ENCODE measurements at regions not wholly inside any gene's neighbourhood (a gene's known extent, or its start where the extent isn't known, plus 50 kb on each side); places are given as distances from the start of the nearest gene placed in this dataset.
A peak's percentile ranks its signal among the peaks of the same experiment; 100 is the strongest.
"Not testable (repeated sequence)": the region's sequence is repeated elsewhere in the genome, so short reads cannot be mapped to it uniquely, and the experiment has no call there.

DNA sequence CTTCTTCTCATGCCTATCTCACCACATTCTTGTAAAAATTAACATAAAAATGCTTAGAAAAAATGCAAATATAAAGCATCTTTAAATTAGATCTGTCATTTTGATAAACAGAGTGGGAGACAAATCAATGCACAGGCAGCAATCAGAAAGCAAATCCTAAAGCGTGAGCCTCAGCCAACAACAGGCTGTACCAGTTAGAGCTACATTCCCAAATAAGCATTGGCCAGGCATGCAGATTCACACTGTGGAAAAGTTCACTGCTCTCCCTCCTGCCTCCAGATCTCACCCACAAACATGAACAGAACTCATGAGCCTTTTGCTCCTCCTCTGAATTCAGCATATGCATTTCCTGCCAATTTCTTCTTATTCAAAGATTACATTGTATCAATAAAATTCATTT lies 115.2 kb upstream of the FAT3 start:
- no peak for DNase-seq

DNA sequence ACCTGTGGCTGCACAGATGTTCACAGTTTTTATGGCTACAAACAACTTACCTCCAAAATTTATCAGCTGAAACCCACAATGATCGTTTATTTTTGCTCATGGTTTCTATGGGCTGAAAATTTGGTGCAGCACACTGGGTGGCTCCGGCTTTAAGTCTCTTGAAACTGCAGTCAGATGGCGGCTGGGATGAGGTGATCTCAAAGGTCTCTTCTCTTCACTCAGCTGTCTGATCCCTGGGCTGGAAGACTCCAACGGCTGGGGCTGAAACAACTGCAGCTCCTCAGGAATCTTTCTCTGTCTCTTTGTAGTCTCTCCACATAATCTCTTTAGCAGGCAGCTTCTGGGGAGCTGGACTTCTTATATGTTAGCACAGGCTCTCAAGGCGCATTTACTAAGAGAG lies 117.3 kb upstream of the FAT3 start:
- DNase-seq = no peak

- no peak for DNase-seq
These were observed 120.3 kb upstream of the FAT3 start for GRCh38 chr11:92104349-92104748.

DNA sequence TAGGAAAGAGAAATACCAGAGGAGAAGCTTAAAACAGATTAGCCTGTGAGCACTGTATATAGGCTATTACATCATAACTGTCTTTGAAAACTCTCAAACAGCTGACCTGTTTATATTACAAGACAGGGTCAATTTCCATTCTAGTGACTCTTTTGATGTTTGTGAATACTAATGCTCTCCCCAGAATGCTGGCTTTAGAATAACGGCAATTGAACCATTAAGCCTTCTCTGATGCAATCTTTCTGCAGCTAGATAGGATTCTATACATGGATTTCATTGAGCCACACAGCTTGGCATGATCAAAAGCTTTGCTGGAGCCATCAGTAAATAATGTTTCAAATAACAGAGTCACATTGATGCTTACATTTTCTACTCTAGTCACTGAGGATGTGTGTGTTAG lies 122.7 kb upstream of the FAT3 start:
- no peak for DNase-seq

DNA sequence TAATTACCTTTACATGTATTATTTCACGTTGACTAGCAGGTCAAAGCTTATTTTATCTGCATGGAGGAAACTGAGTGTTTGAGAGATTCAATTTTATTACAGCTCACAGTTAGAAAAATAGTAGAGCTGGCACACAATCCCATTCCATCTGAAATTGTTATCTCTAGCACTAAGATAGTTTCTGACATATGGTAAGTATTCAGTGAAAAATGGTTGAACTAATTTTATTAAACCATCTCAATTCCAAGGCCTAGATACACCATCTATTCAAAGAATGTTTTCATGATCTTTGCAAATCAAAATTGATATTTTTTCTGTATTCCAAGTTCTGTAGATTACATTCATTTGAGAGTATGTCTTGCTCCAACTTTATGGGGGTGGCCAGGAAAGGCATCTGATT lies 125.4 kb upstream of the FAT3 start:
- DNase-seq = no peak

GRCh38 chr11:92098172-92098571 lies 126.4 kb upstream of the FAT3 start:
- DNase-seq = no peak

DNA sequence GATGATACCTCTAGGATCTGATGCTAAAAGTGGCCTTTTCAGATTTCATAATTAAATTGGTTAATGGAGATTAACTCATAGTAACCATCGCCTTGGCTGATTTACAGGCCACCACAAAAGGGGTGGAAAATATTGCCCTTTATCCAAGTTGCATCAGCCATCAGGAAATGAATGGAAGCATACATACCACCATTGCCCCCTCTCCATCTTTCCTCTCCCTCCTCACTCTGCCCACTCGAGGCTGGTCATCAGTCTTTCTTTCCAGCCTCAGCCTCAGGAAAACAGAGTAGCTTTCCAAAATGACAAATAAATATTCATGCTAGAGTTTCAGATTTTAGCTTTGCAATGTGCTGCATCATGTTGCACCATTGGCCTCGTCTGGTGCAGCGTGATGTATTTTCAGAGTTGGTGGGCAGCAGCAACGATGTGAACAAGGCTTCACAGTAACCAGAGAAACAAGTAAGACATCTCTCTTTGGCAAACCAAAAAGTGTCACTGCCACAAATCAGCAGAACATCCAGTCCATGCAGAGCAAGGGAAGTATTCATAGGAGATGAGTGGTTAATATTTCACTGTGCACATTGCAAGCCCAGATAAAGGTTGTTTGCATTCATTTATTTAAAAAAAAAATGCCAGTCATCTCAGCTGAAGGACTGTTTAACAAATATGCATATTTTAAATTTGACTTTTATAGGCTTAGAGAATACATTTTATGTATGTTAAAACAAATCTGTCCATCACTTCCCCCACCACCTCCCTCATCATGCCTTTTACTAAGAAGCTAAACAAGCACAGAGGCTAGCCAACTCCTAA lies 136.7 kb upstream of the FAT3 start:
- DNase-seq = no peak

DNA sequence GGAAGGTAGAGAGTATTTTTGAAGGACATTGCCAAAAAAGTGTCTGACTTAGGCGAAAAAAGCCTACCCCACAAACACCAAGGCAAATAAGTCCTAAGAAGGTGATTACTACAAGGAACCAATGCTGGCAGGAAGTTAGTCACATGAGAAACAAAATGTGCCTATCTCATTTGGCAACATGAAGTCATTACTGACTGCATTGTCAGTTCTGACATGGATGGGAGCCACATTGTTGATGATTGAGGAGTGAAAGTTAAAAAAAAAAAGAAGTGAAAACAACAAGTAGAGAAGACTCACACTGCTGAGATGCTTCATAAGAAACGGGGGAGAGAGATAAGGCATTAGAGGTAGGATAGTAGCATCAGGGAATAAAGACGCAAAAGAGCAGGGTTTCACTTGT lies 141.5 kb upstream of the FAT3 start:
- DNase-seq = peak; percentile 24

DNA sequence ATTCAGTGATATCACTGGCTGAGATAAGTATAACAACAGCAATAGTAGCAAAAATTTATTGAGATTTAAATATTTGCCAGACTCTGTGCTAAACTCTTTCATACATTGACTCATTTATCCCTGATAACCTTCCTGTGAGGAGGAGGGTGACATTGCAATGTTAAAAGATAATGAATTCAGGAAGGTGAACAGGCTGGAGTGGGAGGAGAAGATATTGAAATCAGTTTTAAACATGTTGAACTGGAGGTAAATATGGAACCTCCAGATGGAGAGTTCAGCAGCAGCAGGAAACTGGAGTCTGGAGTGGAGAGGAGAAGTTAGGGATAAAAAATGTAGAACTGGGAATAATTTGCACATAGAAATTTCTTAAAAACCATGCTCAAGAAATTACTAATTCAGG lies 142.0 kb upstream of the FAT3 start:
- no peak for DNase-seq

- DNase-seq = not testable (repeated sequence)
These were observed 150.1 kb upstream of the FAT3 start for GRCh38 chr11:92074498-92074897.

DNA sequence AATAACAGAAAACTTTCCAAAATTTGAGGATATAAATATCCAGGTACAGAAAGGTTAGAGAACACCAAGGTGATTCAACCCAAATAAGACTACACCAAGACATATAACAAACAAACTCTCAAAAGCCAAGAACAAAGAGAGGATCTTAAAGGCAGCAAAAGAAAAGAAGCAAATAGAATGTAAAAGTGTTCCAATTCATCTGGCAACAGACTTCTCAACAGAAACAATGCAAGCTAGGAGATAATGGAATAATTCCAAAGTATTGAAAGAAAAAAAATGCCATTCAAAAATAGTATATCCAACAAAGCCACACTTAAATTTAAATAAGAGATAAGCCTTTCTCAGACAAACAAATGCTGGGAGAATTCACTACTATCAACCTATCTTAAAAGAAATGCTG lies 153.0 kb upstream of the FAT3 start:
- no peak for DNase-seq

DNA sequence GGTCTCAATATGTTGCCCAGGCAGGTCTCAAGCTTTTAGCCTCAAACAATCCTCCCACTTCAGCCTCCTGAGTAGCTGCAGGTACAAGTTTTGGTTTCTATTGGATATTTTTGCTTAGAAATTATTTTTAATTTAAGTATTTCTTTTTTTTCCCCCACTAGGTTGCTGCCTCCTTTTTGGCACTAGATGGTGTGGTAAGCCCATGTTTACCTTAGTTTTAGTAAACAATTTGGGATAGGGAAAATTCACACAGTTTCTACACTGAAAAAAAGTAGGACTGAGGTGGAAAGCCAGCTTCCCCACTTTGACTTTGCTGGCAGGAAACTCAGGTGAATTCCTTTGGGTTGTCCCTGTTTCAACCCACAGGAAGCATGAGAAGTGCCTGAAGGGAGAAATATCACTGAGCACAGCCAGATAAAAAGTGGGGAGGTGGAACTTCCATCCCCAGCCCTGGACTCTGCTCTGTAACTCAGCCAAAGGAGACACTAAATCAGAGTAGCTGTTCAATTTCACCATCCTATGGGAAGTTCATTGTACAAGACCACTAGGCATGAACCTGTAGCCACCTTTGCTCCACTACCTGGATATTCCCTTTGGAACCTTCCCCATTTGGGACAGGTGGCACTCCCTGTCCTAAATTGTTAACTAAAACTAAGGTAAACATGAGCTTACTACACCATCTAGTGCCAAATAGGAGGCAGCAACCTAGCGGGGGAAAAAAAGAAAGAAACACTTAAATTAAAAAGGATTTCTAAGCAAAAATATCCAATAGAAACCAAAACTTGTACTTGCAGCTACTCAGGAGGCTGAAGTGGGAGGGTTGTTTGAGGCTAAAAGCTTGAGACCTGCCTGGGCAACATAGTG lies 154.4 kb upstream of the FAT3 start:
- no peak for DNase-seq

DNA sequence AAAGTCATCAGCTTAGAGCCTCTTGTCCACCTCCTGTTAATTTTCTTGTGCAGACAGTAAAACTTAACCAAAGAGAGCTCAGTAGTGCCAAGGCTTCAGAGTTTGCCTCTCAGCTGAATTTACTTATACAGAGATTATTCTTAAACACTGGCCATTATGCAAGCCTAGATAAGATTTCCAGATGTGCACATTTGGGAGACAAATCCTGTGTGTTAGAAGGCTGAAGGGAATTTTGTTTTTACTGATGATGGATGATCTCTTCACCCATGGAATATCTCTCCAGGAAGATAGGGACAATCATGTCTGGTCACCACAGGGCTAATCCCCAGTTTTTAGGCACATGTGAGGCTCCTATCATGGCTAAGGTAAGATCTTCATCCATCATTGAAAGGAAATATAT lies 157.6 kb upstream of the FAT3 start:
- DNase-seq = no peak

DNA sequence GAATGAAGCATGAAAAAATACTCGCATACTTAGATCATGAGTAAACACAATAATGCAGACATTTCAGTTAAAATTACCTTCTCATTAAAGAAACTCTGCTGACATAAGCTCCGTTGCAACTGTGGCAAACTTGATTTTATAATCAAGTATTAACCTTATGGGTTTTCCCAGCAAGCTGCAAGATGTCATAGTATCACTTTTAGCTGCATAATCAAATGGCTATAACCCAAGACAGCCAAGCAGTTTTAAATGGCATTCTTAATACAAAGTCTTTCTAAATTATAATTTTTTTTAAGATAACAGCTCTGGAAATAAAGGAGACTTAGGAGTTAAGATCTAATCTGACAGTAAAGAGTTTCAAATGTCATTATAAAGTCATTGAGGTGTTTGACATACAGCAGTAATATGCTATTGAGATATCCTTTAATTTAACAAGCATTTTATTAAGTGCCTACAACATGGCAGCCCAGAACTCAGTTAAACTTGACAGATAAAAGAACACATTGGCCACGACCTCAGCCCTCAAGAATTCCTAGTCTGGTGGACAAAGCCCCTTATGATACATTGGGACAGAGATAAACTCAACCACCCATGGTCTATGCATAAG lies 163.1 kb upstream of the FAT3 start:
- DNase-seq = no peak

DNA sequence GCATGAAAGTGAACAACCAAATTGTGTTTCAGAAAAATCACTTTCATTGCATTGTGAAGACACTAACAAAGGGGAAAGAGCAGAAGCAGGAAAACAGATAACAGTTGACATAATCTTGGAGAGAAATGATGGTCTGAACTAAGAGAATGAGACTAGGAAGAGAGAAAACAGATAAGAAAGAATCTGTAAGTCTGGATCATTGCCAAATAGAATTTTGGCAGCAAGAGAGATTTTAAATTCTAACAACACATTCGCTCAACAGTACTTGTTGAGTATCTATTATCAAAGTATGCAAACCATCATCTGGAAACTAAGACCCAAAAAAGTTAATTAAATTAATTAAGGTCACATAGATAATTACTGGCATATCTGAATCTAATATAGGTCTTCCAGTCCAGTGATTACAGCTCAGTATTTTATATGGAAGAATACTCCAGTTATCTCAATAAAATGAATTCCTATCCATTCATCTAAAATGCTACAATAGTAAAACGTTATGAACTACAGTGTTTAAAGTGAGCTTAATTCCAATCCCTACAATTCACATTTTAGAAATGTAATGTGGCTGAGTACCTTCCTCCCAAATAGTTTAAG lies 166.7 kb upstream of the FAT3 start:
- DNase-seq = no peak

DNA sequence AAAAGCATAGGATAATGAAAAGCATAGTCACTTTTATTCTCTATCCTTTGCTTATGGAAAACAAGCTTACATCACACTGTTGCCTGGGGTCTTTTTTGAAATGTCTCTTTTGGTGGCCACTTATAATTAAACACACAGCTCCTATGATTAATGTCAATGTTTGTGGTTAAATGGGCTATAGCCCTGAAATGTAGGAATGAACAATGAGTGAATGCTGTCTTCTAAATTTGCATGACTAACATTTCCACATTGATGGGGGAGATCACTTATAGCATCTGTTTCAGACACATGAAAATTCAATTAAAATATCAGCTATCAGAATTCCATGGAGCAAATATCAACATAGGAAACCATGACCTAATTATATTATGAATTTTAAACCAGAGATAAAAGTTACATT lies 171.4 kb upstream of the FAT3 start:
- DNase-seq = no peak

DNA sequence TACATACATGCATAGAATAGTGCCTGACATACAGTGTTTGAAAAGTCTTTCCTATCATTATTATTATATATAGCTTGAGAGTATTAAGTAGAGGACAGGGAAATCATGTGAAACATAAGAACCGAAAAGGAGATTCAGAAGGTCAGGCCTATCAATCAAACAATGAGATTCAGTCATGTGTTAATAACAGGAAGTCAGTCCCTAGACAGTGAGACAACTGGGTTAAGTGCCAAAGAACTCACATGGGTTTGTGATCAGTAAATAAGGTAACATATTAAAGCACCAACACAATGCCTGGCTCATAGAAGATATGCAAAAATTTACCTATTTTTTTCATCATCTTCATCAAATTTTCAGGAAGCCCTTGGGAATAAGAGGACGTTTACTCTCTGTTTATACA lies 174.3 kb upstream of the FAT3 start:
- no peak for DNase-seq

DNA sequence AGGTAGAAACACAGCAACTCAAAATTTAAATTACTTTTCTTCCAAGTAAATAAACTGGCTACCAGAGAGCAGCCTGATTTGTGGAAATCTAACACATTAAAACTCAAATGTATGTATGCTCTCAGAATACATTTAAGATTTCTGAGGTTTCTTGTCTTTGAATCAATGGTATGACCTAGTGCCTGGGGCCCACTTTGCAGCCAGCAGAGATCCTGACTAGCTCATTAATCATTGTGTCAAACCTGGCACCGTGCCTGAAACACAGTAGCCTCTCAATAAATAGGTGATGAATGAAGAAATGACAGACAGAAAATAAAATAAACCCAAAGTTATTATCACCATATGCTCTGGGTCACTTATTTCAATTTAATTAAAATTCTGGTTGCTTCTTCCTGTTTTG lies 176.2 kb upstream of the FAT3 start:
- no peak for DNase-seq

DNA sequence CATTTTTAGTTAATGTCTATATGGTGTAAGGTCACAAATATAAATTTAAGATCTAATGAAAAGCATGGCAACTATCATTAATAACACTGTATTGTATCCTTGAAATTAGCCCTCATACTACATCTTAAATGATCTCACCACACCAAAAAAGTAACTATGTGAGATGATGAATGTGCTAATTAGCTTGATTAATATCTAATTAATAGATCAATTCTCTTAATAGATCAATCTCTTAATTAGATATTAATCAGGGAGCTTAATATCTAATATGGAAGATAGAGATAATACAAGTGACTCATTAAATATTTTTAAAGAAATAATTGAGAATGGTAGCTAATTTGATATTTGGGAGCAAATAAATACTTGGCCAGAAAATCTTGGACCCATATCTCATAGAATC lies 178.5 kb upstream of the FAT3 start:
- DNase-seq = no peak

GRCh38 chr11:92045301-92045700 lies 179.3 kb upstream of the FAT3 start:
- no peak for DNase-seq

GRCh38 chr11:92035488-92035887 lies 189.1 kb upstream of the FAT3 start:
- DNase-seq = no peak

- DNase-seq = not testable (repeated sequence)
These were observed 197.5 kb upstream of the FAT3 start for GRCh38 chr11:92027136-92027535.

DNA sequence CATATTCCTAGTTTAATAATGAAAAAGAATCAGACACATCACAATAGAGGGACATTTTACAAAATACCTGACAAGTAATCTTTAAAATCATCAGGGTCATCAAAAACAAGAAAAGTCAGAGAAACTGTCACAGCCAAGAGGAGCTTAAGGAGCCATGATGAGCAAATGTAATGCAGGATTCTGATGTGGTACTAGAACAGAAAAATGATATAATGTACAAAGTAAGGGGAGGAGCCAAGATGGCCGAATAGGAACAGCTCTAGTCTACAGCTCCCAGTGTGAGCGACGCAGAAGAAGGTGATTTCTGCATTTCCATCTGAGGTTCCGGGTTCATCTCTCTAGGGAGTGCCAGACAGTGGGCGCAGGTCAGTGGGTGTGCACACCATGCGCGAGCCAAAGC lies 198.0 kb upstream of the FAT3 start:
- DNase-seq = no peak

DNA sequence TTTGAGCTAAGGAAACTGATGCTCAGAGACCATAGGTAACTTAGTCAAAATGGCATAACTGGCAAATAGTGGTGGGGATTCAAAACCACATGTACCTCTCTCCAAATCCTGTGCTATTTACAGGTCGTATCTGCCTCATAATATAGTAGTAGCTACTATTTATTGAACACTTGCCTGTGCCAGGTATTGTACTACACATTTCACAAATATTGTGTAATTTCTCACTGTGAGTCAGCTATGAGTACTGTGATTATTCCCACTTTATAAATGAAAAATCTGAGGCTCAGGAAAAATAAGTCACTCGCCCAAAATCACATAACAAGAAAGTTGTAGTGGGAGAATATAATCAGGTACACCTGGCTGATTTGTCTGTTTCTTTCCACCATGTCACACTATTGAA lies 199.8 kb upstream of the FAT3 start:
- no peak for DNase-seq

Data from MV-4-11 (cell line).